Naive thymus-derived CD4-positive, alpha-beta T cell (primary cell): ENCODE measurements at regions not wholly inside any gene's neighbourhood (a gene's known extent, or its start where the extent isn't known, plus 50 kb on each side); places are given as distances from the start of the nearest gene placed in this dataset.

Experiments used
- ATAC-seq: fragments of 150-1000 bp; cut with Tn5 transposase; 2 replicates; pipeline ENCODE4 v1.10.0; 2021; ENCODE audit warnings: mild to moderate bottlenecking, moderate library complexity
- CTCF ChIA-PET: fragments of 350-600 bp; sonication (Branson Sonifier 250); formaldehyde crosslinking; loops from one replicate; lab custom pipeline; 2021; ENCODE audit warnings: antibody characterized with exemption; lab: Charles Lee
- POLR2A ChIA-PET: fragments of 350-600 bp; sonication (Branson Sonifier 250); formaldehyde crosslinking; loops from one replicate; lab custom pipeline; 2021; ENCODE audit warnings: antibody characterized with exemption, inconsistent platforms; lab: Charles Lee
- DNase-seq, 9 donors: peaks; one replicate each; pipeline versions ENCODE4 v3.0.0 to v3.0.0-alpha.2; 2020 to 2022; ENCODE audit warnings: mixed read lengths in 1 of 9
- H3K27ac ChIP-seq: one replicate; pipeline ENCODE4 v1.7.0; 2013; ENCODE audit warnings: mild to moderate bottlenecking, low read depth, low read length, moderate library complexity
- H3K27me3 ChIP-seq, 2 donors: one replicate each; pipeline ENCODE4 v1.7.0; 2013; ENCODE audit warnings: low read length in 2 of 2, mild to moderate bottlenecking in 2 of 2, moderate library complexity in 2 of 2; ENCODE audit not compliant: control insufficient read depth in 2 of 2, insufficient read depth in 2 of 2
- H3K36me3 ChIP-seq, 3 experiments: 1 replicate in 2 of 3; 2 replicates in 1 of 3; pipeline ENCODE4 v1.7.0; 2013; ENCODE audit warnings: low read length in 3 of 3, mild to moderate bottlenecking in 3 of 3, moderate library complexity in 1 of 3; ENCODE audit not compliant: insufficient read depth in 3 of 3, control insufficient read depth in 2 of 3
- H3K4me1 ChIP-seq, 2 donors: one replicate each; pipeline ENCODE4 v1.7.0; 2013; ENCODE audit warnings: low read length in 2 of 2, mild to moderate bottlenecking in 2 of 2, moderate library complexity in 1 of 2; ENCODE audit not compliant: control insufficient read depth in 2 of 2, insufficient read depth in 2 of 2
- H3K4me3 ChIP-seq: 2 replicates; pipeline ENCODE4 v1.7.0; 2013; ENCODE audit warnings: mild to moderate bottlenecking, low read length
- H3K9me3 ChIP-seq, 3 experiments: 1 replicate in 2 of 3; 2 replicates in 1 of 3; pipeline ENCODE4 v1.7.0; 2013; ENCODE audit warnings: low read length in 3 of 3; ENCODE audit not compliant: control insufficient read depth in 2 of 3
- H3K27ac Mint-ChIP-seq, 9 donors: one replicate each; pipeline ENCODE4 v1.8.0; 2020 to 2022; ENCODE audit warnings: mixed read lengths in 9 of 9, mild to moderate bottlenecking in 8 of 9, moderate library complexity in 5 of 9, inconsistent platforms in 2 of 9
- H3K27me3 Mint-ChIP-seq, 5 donors: one replicate each; pipeline ENCODE4 v1.8.0; 2021 to 2022; ENCODE audit warnings: mixed read lengths in 5 of 5, mild to moderate bottlenecking in 1 of 5
- H3K36me3 Mint-ChIP-seq, 5 donors: one replicate each; pipeline ENCODE4 v1.8.0; 2020 to 2022; ENCODE audit warnings: mixed read lengths in 5 of 5, mild to moderate bottlenecking in 3 of 5, inconsistent platforms in 1 of 5
- H3K4me1 Mint-ChIP-seq, 7 donors: one replicate each; pipeline ENCODE4 v1.8.0; 2020 to 2022; ENCODE audit warnings: mixed read lengths in 7 of 7, mild to moderate bottlenecking in 3 of 7, inconsistent platforms in 1 of 7
- H3K4me3 Mint-ChIP-seq, 10 donors: one replicate each; pipeline ENCODE4 v1.8.0; 2020 to 2022; ENCODE audit warnings: mild to moderate bottlenecking in 10 of 10, mixed read lengths in 10 of 10, moderate library complexity in 6 of 10, inconsistent platforms in 2 of 10
- H3K9me3 Mint-ChIP-seq, 11 donors: one replicate each; pipeline ENCODE4 v1.8.0; 2020 to 2022; ENCODE audit warnings: mixed read lengths in 11 of 11, mild to moderate bottlenecking in 4 of 11, inconsistent platforms in 1 of 11, moderate library complexity in 1 of 11
- intact Hi-C, 2 donors: fragments of 100-400 bp; cut with micrococcal nuclease; formaldehyde crosslinking; loops; one replicate each; pipeline ENCODE4 v1.15.1; 2023

DNA sequence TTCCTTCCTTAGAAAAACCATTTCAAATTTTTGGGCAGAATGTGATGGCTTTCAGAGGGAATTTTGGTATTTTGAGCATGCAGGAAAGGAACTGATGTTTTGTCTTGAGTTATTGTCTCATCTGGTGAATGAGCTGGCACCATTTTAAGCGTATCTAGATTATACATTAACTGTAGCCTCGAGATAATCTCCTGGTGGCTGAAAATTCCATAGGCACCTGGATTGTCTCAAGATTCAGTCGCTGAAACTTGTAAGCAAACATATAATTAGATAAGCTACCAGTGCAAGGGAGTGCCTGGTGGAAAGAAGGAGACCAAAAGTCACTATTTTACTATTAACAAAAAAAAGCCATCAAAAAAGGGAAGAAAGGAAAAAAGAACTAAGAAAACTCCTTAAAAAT, 687.8 kb upstream of the DDX18 start:
- Histone ChIP-seq H3K9me3 (no peaks in the 10 kb centered on the region), H3K27ac (no peak overlapping the region), H3K36me3 (no peaks in the 10 kb centered on the region), H3K27me3 (no peaks in the 10 kb centered on the region), H3K4me3 (no peak overlapping the region), H3K4me1 (no peaks in the 10 kb centered on the region)
- no peaks in the 10 kb centered on the region for H3K27me3 Mint-ChIP-seq
- ChIA-PET CTCF (no interaction called here), POLR2A (no interaction called here)
- H3K4me3 Mint-ChIP-seq: no peak overlapping the region
- H3K27ac Mint-ChIP-seq: no peak overlapping the region
- H3K9me3 Mint-ChIP-seq: peaks cover 0 to 15% (median 5%) of the 10 kb centered on the region in 11 donors
- H3K36me3 Mint-ChIP-seq: no peaks in the 10 kb centered on the region
- H3K4me1 Mint-ChIP-seq: no peaks in the 10 kb centered on the region
- intact Hi-C loops: no loop called here
- ATAC-seq (no peak), DNase-seq (no peak)

DNA sequence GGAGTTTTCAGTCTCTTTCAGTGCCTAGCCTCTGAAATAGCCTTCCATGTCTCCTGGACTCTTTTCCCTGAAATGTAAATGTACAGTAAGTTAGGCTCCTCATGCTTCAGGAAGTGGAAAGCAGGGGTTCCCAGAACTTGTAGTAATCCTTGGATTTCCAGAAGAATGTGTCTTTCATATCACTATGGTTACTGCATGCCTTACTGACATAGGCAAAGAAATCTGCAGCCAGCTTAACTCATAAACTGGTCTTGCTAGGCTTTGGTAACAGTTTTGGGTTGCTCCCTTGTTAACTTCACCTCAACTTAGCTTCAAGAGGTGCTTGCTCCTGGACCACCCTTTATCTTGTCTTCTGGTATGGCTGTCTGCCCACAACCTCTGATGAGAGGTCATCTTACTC, 686.8 kb upstream of the DDX18 start:
- H3K27ac ChIP-seq: no peak overlapping the region
- Mint-ChIP-seq H3K36me3 (no peaks in the 10 kb centered on the region), H3K27me3 (no peaks in the 10 kb centered on the region), H3K4me1 (no peaks in the 10 kb centered on the region), H3K9me3 (peaks cover 0 to 15% (median 5%) of the 10 kb centered on the region in 11 donors), H3K4me3 (no peak overlapping the region), H3K27ac (no peak overlapping the region)
- H3K27me3 ChIP-seq: no peaks in the 10 kb centered on the region
- H3K4me1 ChIP-seq: no peaks in the 10 kb centered on the region
- DNase-seq (no peak), ATAC-seq (no peak)
- H3K36me3 ChIP-seq: no peaks in the 10 kb centered on the region
- no peak overlapping the region for H3K4me3 ChIP-seq
- H3K9me3 ChIP-seq: no peaks in the 10 kb centered on the region
- ChIA-PET POLR2A (no interaction called here), CTCF (no interaction called here)
- intact Hi-C loops: no loop called here

DNA sequence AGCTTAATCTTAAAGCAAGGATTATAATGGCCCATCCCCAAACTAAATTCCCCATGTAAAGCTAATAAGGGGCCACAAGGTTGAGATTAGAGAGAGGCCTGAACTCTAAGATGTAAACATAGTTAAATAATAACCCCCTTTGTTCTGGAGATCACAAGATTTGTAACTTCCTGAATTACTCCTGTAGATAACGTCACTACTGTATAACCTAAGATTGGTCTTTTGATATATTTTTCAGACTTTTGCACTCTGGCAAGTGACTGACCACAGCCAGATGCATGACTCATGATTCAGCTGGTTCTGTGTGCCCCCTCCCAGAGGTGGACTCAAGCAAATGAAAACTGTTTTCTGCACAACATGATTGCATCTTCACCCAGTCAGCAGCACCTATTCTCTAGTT, 686.0 kb upstream of the DDX18 start:
- Histone ChIP-seq H3K4me3 (no peak overlapping the region), H3K9me3 (no peaks in the 10 kb centered on the region), H3K27me3 (no peaks in the 10 kb centered on the region), H3K4me1 (no peaks in the 10 kb centered on the region), H3K36me3 (no peaks in the 10 kb centered on the region), H3K27ac (no peak overlapping the region)
- intact Hi-C loops: no loop called here
- Mint-ChIP-seq H3K4me3 (no peak overlapping the region), H3K27me3 (no peaks in the 10 kb centered on the region), H3K36me3 (no peaks in the 10 kb centered on the region), H3K4me1 (no peaks in the 10 kb centered on the region), H3K9me3 (peaks cover 0 to 14% (median 5%) of the 10 kb centered on the region in 11 donors), H3K27ac (no peak overlapping the region)
- no peak for DNase-seq
- POLR2A ChIA-PET: no interaction called here
- CTCF ChIA-PET: no interaction called here
- no peak for ATAC-seq

DNA sequence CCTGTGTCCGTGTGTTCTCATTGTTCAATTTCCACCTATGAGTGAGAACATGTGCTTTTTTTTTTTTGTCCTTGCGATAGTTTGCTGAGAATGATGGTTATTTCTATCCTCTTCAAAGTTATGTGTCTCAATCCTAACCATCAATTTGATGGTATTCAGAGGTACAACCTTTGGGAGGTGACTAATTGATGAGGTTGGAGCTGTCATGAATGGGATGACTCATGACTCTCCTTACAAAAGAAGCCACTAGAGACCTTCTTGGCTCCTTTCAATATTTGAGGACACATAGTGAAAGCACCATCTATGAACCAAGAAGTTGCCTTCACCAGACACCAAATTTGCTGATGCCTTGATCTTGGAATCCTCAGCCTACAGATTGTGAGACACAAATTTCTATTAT, 677.1 kb upstream of the DDX18 start:
- POLR2A ChIA-PET: no interaction called here
- H3K27me3 ChIP-seq: no peaks in the 10 kb centered on the region
- Mint-ChIP-seq H3K4me3 (no peak overlapping the region), H3K27ac (no peak overlapping the region), H3K36me3 (no peaks in the 10 kb centered on the region), H3K27me3 (no peaks in the 10 kb centered on the region), H3K4me1 (no peaks in the 10 kb centered on the region), H3K9me3 (peaks cover 0 to 9% (median 3%) of the 10 kb centered on the region in 11 donors)
- intact Hi-C loops: no loop called here
- H3K4me1 ChIP-seq: no peaks in the 10 kb centered on the region
- no peak overlapping the region for H3K4me3 ChIP-seq
- no peaks in the 10 kb centered on the region for H3K9me3 ChIP-seq
- no peak overlapping the region for H3K27ac ChIP-seq
- CTCF ChIA-PET: no interaction called here
- no peaks in the 10 kb centered on the region for H3K36me3 ChIP-seq
- no peak for ATAC-seq
- no peak for DNase-seq

DNA sequence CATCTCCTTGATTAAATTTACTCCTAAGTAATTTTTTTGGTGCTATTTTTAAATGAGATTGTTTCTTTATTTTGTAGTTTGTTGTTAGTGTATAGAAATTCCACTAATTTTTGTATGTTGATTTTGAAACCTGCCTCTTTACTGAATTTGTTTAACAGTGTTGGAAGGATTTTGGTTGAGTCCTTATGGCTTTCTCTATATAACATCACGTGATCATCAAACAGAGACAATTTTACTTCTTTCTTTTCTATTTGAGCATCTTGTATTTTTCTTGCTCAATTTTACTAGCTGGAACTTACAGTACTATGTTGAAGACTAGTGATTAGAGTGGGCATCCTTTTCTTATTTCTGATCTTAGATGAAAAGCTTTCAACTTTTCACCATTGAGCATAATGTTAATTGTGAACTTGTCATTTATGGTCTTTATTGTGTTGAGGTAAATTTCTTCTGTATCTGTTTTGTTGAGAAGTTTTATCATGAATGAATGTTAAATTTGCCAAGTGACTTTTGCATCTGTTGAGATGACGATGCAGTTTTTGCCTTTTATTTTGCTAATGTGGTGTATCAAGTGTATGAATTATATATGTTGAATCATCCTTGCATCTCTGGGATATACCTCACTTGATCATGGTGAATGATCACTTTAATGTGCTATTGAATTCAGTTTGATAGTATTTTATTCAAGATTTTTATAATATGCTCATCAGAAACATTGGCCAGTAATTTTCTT, 645.3 kb upstream of the DDX18 start:
- Mint-ChIP-seq H3K9me3 (peaks cover 2 to 40% (median 22%) of the 10 kb centered on the region in 11 donors), H3K27me3 (no peaks in the 10 kb centered on the region)
- CTCF ChIA-PET: no interaction called here

DNA sequence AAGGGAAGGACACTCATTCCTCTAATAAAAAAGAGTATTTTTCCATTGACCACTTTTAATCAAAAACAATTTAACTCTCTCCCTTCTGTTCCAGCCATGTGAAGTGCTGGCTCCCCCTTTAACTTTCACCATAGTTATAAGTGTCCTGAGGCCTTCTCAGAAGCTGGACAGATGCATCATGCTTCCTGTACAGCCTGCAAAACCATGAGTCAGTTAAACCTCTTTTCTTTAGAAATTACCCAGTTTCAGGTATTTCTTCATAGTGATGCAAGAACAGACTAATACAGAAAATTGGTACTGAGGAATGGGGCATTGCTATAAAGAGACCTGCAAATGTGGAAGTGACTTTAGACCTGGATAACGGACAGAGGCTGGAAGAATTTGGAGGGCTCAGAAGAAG, 643.6 kb upstream of the DDX18 start:
- Histone ChIP-seq H3K27me3 (no peaks in the 10 kb centered on the region), H3K4me1 (no peaks in the 10 kb centered on the region), H3K36me3 (no peaks in the 10 kb centered on the region), H3K4me3 (no peak overlapping the region), H3K9me3 (no peaks in the 10 kb centered on the region), H3K27ac (no peak overlapping the region)
- peaks cover 2 to 40% (median 19%) of the 10 kb centered on the region in 11 donors for H3K9me3 Mint-ChIP-seq
- intact Hi-C loops: no loop called here
- H3K36me3 Mint-ChIP-seq: peaks cover 0 to 5% (median 0%) of the 10 kb centered on the region in 5 donors
- ATAC-seq (no peak), DNase-seq (no peak)
- H3K4me3 Mint-ChIP-seq: no peak overlapping the region
- no peaks in the 10 kb centered on the region for H3K4me1 Mint-ChIP-seq
- H3K27ac Mint-ChIP-seq: no peak overlapping the region
- ChIA-PET CTCF (no interaction called here), POLR2A (no interaction called here)
- no peaks in the 10 kb centered on the region for H3K27me3 Mint-ChIP-seq

More for the DNA sequence above, 645.3 kb upstream of the DDX18 start:
- H3K4me3 Mint-ChIP-seq: no peak overlapping the region
- no peaks in the 10 kb centered on the region for H3K4me1 Mint-ChIP-seq
- no peak overlapping the region for H3K4me3 ChIP-seq
- POLR2A ChIA-PET: no interaction called here
- no peaks in the 10 kb centered on the region for H3K36me3 ChIP-seq
- H3K9me3 ChIP-seq: no peaks in the 10 kb centered on the region
- intact Hi-C loops: no loop called here
- H3K27me3 ChIP-seq: no peaks in the 10 kb centered on the region
- H3K27ac ChIP-seq: no peak overlapping the region
- no peaks in the 10 kb centered on the region for H3K4me1 ChIP-seq
- no peak overlapping the region for H3K27ac Mint-ChIP-seq
- DNase-seq (no peak), ATAC-seq (no peak)
- H3K36me3 Mint-ChIP-seq: peaks cover 0 to 5% (median 0%) of the 10 kb centered on the region in 5 donors

DNA sequence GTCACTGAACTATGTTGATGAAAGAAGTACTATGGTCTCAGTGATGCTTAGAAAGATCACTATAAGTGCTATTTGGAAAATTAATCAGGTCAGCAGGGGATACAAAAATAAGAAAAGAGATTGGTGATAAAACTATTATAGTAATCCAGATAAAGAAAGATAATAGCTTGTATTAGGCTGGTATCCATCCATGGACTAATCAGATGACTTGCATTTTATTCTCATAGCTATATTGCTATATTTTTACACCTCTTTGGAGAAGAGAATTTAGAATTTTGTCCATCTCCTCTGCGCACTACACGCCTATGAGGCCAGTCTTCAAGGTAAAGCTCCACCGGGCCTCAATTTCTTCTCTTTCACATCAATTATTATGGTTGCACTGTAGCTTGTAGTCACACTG, 635.1 kb upstream of the DDX18 start:
- no peak for DNase-seq
- POLR2A ChIA-PET: no interaction called here
- H3K27me3 Mint-ChIP-seq: no peaks in the 10 kb centered on the region
- ATAC-seq: no peak
- no peaks in the 10 kb centered on the region for H3K36me3 Mint-ChIP-seq
- no peak overlapping the region for H3K4me3 Mint-ChIP-seq
- no peaks in the 10 kb centered on the region for H3K27me3 ChIP-seq
- no peaks in the 10 kb centered on the region for H3K4me1 Mint-ChIP-seq
- no peak overlapping the region for H3K4me3 ChIP-seq
- H3K36me3 ChIP-seq: no peaks in the 10 kb centered on the region
- intact Hi-C loops: no loop called here
- no peaks in the 10 kb centered on the region for H3K4me1 ChIP-seq
- no peak overlapping the region for H3K27ac ChIP-seq
- peaks cover 0 to 16% (median 6%) of the 10 kb centered on the region in 11 donors for H3K9me3 Mint-ChIP-seq
- H3K9me3 ChIP-seq: no peaks in the 10 kb centered on the region
- H3K27ac Mint-ChIP-seq: no peak overlapping the region
- CTCF ChIA-PET: no interaction called here
